HEK293 (cell line): ENCODE measurements at regions not wholly inside any gene's neighbourhood (a gene's known extent, or its start where the extent isn't known, plus 50 kb on each side); places are given as distances from the start of the nearest gene placed in this dataset.

Experiments used
- CTCF ChIA-PET: fragments of 350-600 bp; formaldehyde crosslinking; extraction: SDS; loops from one replicate; lab custom pipeline; 2021; ENCODE audit warnings: antibody characterized with exemption; lab: Yijun Ruan, JAX
- POLR2A ChIA-PET: fragments of 300-600 bp; formaldehyde crosslinking; extraction: SDS; loops from one replicate; lab custom pipeline; 2020; ENCODE audit warnings: antibody characterized with exemption, inconsistent platforms; lab: Yijun Ruan, JAX
- H3K27ac ChIP-seq: fragments of 200-500 bp; sonication (Bioruptor generic); 2 replicates; pipeline ENCODE4 v1.5.1; 2014; ENCODE audit warnings: low read depth, low read length, control low read depth, inconsistent platforms; ENCODE audit errors: extremely low read depth
- H3K36me3 ChIP-seq, 2 experiments: fragments of 200-500 bp in 1 of 2; sonication (Bioruptor generic) in 1 of 2; 1 replicate in 1 of 2; 2 replicates in 1 of 2; pipeline ENCODE4 v1.5.1; 2014 to 2017; ENCODE audit warnings: inconsistent platforms in 2 of 2, low read length in 2 of 2; ENCODE audit not compliant: control insufficient read depth in 2 of 2, insufficient read depth in 1 of 2
- H3K4me1 ChIP-seq: fragments of 200-500 bp; sonication (Bioruptor generic); 2 replicates; pipeline ENCODE4 v1.5.1; 2014; ENCODE audit warnings: mild to moderate bottlenecking, low read length, inconsistent platforms; ENCODE audit not compliant: control insufficient read depth, insufficient read depth
- H3K4me3 ChIP-seq: 2 replicates; pipeline ENCODE4 v1.5.1; 2011; ENCODE audit warnings: low read depth, mild to moderate bottlenecking, control low read depth, low read length, moderate library complexity
- H3K9me3 ChIP-seq: fragments of 200-500 bp; sonication (Bioruptor generic); 2 replicates; pipeline ENCODE4 v1.5.1; 2014; ENCODE audit warnings: low read depth, low read length, inconsistent platforms; ENCODE audit not compliant: control insufficient read depth, insufficient read depth
- ATF2 ChIP-seq: fragments of 450-650 bp; formaldehyde crosslinking; IDR thresholded peaks from 2 replicates; pipeline ENCODE4 v1.5.1; 2016; ENCODE audit warnings: missing biosample characterization, missing genetic modification characterization, low read depth
- BCL11B ChIP-seq: fragments of 450-650 bp; formaldehyde crosslinking; IDR thresholded peaks from 2 replicates; pipeline ENCODE4 v1.5.1; 2016; ENCODE audit warnings: low read depth, missing biosample characterization, missing genetic modification characterization
- EGR2 ChIP-seq: fragments of 450-650 bp; formaldehyde crosslinking; IDR thresholded peaks from 2 replicates; pipeline ENCODE4 v1.5.1; 2016; ENCODE audit warnings: low read depth, missing biosample characterization, missing genetic modification characterization
- GFI1B ChIP-seq: fragments of 450-650 bp; formaldehyde crosslinking; IDR thresholded peaks from 2 replicates; pipeline ENCODE4 v1.5.1; 2016; ENCODE audit warnings: missing biosample characterization, missing genetic modification characterization
- HIC1 ChIP-seq: fragments of 450-650 bp; formaldehyde crosslinking; IDR thresholded peaks from 2 replicates; pipeline ENCODE4 v1.5.1; 2016; ENCODE audit warnings: missing biosample characterization, missing genetic modification characterization
- HOXA7 ChIP-seq: sonication (generic); formaldehyde crosslinking; IDR thresholded peaks from 2 replicates; pipeline ENCODE4 v1.8.1; 2022; ENCODE audit warnings: missing genetic modification reagents, borderline replicate concordance
- IKZF3 ChIP-seq: fragments of 450-650 bp; IDR thresholded peaks from 2 replicates; pipeline ENCODE4 v1.5.0; 2018; ENCODE audit warnings: missing biosample characterization, mild to moderate bottlenecking, missing genetic modification characterization, moderate library complexity
- KLF16 ChIP-seq: fragments of 450-650 bp; formaldehyde crosslinking; IDR thresholded peaks from 2 replicates; pipeline ENCODE4 v1.5.1; 2017; ENCODE audit warnings: missing biosample characterization, missing genetic modification characterization
- KLF7 ChIP-seq: fragments of 450-650 bp; formaldehyde crosslinking; IDR thresholded peaks from 2 replicates; pipeline ENCODE4 v1.5.1; 2016; ENCODE audit warnings: missing biosample characterization, missing genetic modification characterization, borderline replicate concordance
- OSR2 ChIP-seq: fragments of 450-650 bp; formaldehyde crosslinking; IDR thresholded peaks from 2 replicates; pipeline ENCODE4 v1.5.1; 2016; ENCODE audit warnings: missing biosample characterization, missing genetic modification characterization
- YY1 ChIP-seq: fragments of 450-650 bp; formaldehyde crosslinking; IDR thresholded peaks from 2 replicates; pipeline ENCODE4 v1.5.1; 2018; ENCODE audit warnings: missing biosample characterization, missing genetic modification characterization
- ZFHX2 ChIP-seq: fragments of 450-650 bp; formaldehyde crosslinking; conservative IDR thresholded peaks from 2 replicates; pipeline ENCODE4 v1.5.1; 2016; ENCODE audit warnings: missing biosample characterization, missing genetic modification characterization
- ZIC2 ChIP-seq: fragments of 450-650 bp; formaldehyde crosslinking; IDR thresholded peaks from 2 replicates; pipeline ENCODE4 v1.5.1; 2016; ENCODE audit warnings: missing biosample characterization, missing genetic modification characterization
- ZNF146 ChIP-seq: fragments of 450-650 bp; formaldehyde crosslinking; IDR thresholded peaks from 2 replicates; pipeline ENCODE4 v1.5.1; 2016; ENCODE audit warnings: missing biosample characterization, missing genetic modification characterization
- ZNF155 ChIP-seq: fragments of 450-650 bp; formaldehyde crosslinking; IDR thresholded peaks from 2 replicates; pipeline ENCODE4 v1.5.1; 2016; ENCODE audit warnings: missing biosample characterization, missing genetic modification characterization
- ZNF2 ChIP-seq: fragments of 450-650 bp; formaldehyde crosslinking; IDR thresholded peaks from 2 replicates; pipeline ENCODE4 v1.5.1; 2016; ENCODE audit warnings: missing biosample characterization, missing genetic modification characterization
- ZNF423 ChIP-seq: fragments of 450-650 bp; formaldehyde crosslinking; IDR thresholded peaks from 2 replicates; pipeline ENCODE4 v1.5.1; 2016; ENCODE audit warnings: missing biosample characterization, missing genetic modification characterization
- ZNF426 ChIP-seq: fragments of 450-650 bp; formaldehyde crosslinking; IDR thresholded peaks from 2 replicates; pipeline ENCODE4 v1.5.1; 2017; ENCODE audit warnings: missing biosample characterization, missing genetic modification characterization, mild to moderate bottlenecking, inconsistent platforms, moderate library complexity
- ZNF529 ChIP-seq: fragments of 450-650 bp; formaldehyde crosslinking; IDR thresholded peaks from 2 replicates; pipeline ENCODE4 v1.5.1; 2017; ENCODE audit warnings: missing genetic modification characterization, missing biosample characterization; ENCODE audit not compliant: insufficient replicate concordance
- ZNF549 ChIP-seq: fragments of 450-650 bp; IDR thresholded peaks from 2 replicates; pipeline ENCODE4 v1.5.1; 2018; ENCODE audit warnings: missing biosample characterization, missing genetic modification characterization, mild to moderate bottlenecking, inconsistent platforms, moderate library complexity
- ZNF561 ChIP-seq: fragments of 450-650 bp; IDR thresholded peaks from 2 replicates; pipeline ENCODE4 v1.5.1; 2018; ENCODE audit warnings: missing biosample characterization, missing genetic modification characterization, borderline replicate concordance
- ZNF701 ChIP-seq: fragments of 450-650 bp; formaldehyde crosslinking; IDR thresholded peaks from 2 replicates; pipeline ENCODE4 v1.5.1; 2016; ENCODE audit warnings: missing biosample characterization, missing genetic modification characterization
- ZNF768 ChIP-seq: fragments of 450-650 bp; formaldehyde crosslinking; IDR thresholded peaks from 2 replicates; pipeline ENCODE4 v1.5.1; 2018; ENCODE audit warnings: missing biosample characterization, mild to moderate bottlenecking, missing genetic modification characterization
- ZNF785 ChIP-seq: fragments of 450-650 bp; formaldehyde crosslinking; IDR thresholded peaks from 2 replicates; pipeline ENCODE4 v1.5.1; 2016; ENCODE audit warnings: missing biosample characterization, missing genetic modification characterization
- ZNF830 ChIP-seq: fragments of 450-650 bp; IDR thresholded peaks from 2 replicates; pipeline ENCODE4 v1.5.0; 2018; ENCODE audit warnings: missing biosample characterization, missing genetic modification characterization, low read depth, mild to moderate bottlenecking, moderate library complexity
- ZSCAN4 ChIP-seq: fragments of 450-650 bp; formaldehyde crosslinking; IDR thresholded peaks from 2 replicates; pipeline ENCODE4 v1.5.1; 2017; ENCODE audit warnings: missing biosample characterization, missing genetic modification characterization

GRCh38 chr5:56696900-56697299, 118.4 kb upstream of the MAP3K1 start:
- Histone ChIP-seq H3K27ac (no peak overlapping the region), H3K4me3 (no peak overlapping the region), H3K9me3 (no peaks in the 10 kb centered on the region), H3K4me1 (peaks cover 4% of the 10 kb centered on the region), H3K36me3 (no peaks in the 10 kb centered on the region)
- ChIA-PET CTCF (no interaction called here), POLR2A (interaction anchor here (0.6 kb wide), 1 partner anchor 83 kb away, joined by 7 read pairs; no protein-coding TSS in a partner anchor)
- TF ChIP-seq ZNF768 (tag by site-specific recombination) (no peak), ATF2 (tag by site-specific recombination) (no peak), ZNF2 (no peak), KLF7 (tag by site-specific recombination) (no peak), ZNF701 (tag by site-specific recombination) (no peak), GFI1B (tag by site-specific recombination) (no peak), KLF16 (no peak), ZNF529 (tag by site-specific recombination) (no peak), ZNF561 (no peak), ZNF785 (tag by site-specific recombination) (no peak)

GRCh38 chr5:56693220-56693579, 122.1 kb upstream of the MAP3K1 start:
- Histone ChIP-seq H3K9me3 (no peaks in the 10 kb centered on the region), H3K4me3 (no peak overlapping the region), H3K4me1 (no peaks in the 10 kb centered on the region), H3K27ac (no peak overlapping the region), H3K36me3 (no peaks in the 10 kb centered on the region)
- TF ChIP-seq ZSCAN4 (tag by site-specific recombination), result no peak
- 0 out of 2 replicates have a peak, but pooled peaks have one; percentile 13 for TF ChIP-seq EGR2
- POLR2A ChIA-PET, result no interaction called here
- CTCF ChIA-PET, result no interaction called here

GRCh38 chr5:56692359-56693219, 122.8 kb upstream of the MAP3K1 start:
- no peaks in the 10 kb centered on the region for H3K9me3 ChIP-seq
- no peak overlapping the region for H3K27ac ChIP-seq
- POLR2A ChIA-PET, result no interaction called here
- no peaks in the 10 kb centered on the region for H3K4me1 ChIP-seq
- TF ChIP-seq HOXA7 (CRISPR knock-in tag), result no peak
- no peak for TF ChIP-seq ZNF785 (tag by site-specific recombination)
- no peak for TF ChIP-seq IKZF3 (tag by site-specific recombination)
- no peak for TF ChIP-seq ZNF423 (tag by site-specific recombination)
- no peak for TF ChIP-seq ZNF426
- TF ChIP-seq BCL11B (tag by site-specific recombination), result no peak
- no peak for TF ChIP-seq ZIC2 (tag by site-specific recombination)
- no peak for TF ChIP-seq YY1 (tag by site-specific recombination)
- no peak for TF ChIP-seq ZNF146 (tag by site-specific recombination)
- no peak for TF ChIP-seq OSR2 (tag by site-specific recombination)
- TF ChIP-seq ZNF549, result no peak
- TF ChIP-seq ZNF830 (tag by site-specific recombination), result no peak
- no peak for TF ChIP-seq ZNF155 (tag by site-specific recombination)
- no peak for TF ChIP-seq ZFHX2 (tag by site-specific recombination)
- TF ChIP-seq HIC1 (tag by site-specific recombination), result no peak
- H3K36me3 ChIP-seq, result no peaks in the 10 kb centered on the region
- CTCF ChIA-PET, result no interaction called here
- no peak overlapping the region for H3K4me3 ChIP-seq
